GM18505 (cell line): ENCODE measurements at regions not wholly inside any gene's neighbourhood (a gene's known extent, or its start where the extent isn't known, plus 50 kb on each side); places are given as distances from the start of the nearest gene placed in this dataset.
"Not testable (repeated sequence)": the region's sequence is repeated elsewhere in the genome, so short reads cannot be mapped to it uniquely, and the experiment has no call there.

ENCODE experiments used
- ATAC-seq: cut with Tn5 transposase; IDR thresholded peaks from one replicate; pipeline ENCODE4 v1.9.1; 2021; ENCODE audit not compliant: unreplicated experiment

DNA sequence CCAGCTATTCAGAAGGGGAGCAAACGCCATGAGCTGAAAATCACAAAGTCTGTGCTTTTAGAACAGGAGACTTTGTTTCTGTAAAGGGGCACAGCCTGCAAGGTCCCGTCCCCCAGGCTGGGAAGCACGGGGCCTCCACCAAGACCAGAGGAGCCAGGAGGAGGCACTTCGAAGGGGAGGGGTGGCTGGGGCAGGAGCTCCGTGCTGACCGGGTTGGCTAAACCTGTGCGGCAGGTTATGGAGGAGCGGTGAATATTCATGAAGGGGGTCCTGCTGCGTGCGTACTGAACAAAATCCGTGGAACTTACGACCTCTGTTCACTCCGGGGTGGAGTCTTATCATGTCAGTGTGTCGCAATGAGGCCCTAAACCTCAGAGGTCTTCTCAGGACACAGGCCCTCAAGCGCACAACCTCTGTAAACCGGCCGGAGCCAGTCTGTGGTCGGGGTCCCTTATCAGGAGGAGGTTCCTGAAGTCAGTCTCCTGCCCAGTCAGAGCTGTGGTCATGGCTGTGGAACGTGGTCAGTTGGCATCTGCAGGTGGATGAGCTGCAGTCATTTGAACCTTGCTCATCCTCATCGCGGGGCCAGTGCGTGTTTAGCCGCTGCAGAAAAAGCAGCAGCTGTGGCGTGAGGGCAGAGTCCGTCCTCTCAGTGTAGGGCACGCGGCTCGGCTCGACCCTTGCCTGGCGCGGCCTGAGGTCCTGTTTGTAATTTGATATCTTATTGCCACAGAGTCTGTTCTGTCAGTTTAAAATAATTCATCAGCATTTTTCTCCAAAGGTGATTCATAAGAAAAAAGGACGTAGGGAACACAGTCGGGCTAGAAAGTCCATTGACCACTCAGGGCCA, 5507.7 kb upstream of the TPTE start:
- ATAC-seq, result not testable (repeated sequence)

- ATAC-seq, result not testable (repeated sequence)
These were observed 5506.2 kb upstream of the TPTE start for GRCh38 chr21:5015187-5015586.

DNA sequence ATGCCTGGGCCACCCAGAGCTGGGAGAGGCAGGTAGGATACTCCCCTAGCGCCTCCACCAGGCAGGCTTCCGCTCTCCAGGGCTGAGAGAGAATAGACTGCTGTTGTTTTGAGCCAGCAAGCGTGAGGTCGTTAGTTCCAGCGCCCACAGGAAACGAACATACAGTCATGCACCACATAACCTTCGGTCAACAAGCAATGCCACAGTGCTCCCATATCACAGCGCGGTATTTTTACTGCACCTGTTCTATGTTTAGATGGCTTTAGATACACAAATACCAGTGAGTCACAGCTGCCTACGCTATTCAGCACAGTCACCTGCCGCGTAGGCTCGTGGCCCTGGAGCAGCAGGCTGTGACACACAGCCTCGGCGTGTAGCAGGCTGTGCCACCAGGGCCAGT, 5502.3 kb upstream of the TPTE start:
- peak; percentile 45 for ATAC-seq

DNA sequence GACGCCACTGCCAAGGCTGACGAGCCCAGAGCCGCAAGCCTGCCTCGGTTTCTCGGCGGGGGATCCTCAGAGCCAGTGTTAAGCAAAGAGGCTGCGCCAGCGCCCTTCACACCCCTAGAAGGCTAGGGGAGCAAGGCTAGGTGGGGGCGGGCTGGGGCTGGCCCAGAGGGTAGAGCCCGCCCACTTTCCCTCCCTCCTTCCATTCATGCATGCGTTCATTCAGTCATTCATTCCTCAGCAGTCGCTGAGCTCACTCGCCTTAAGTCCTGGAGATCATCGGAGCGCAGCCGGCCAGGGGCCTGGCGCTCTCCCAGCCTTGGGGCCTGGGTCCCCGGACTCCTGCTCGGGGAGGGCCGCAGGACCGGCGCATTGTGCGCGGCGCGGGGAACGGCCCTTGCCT, 5499.6 kb upstream of the TPTE start:
- ATAC-seq, result not testable (repeated sequence)

GRCh38 chr21:5022254-5022653, 5499.1 kb upstream of the TPTE start:
- ATAC-seq, result not testable (repeated sequence)

DNA sequence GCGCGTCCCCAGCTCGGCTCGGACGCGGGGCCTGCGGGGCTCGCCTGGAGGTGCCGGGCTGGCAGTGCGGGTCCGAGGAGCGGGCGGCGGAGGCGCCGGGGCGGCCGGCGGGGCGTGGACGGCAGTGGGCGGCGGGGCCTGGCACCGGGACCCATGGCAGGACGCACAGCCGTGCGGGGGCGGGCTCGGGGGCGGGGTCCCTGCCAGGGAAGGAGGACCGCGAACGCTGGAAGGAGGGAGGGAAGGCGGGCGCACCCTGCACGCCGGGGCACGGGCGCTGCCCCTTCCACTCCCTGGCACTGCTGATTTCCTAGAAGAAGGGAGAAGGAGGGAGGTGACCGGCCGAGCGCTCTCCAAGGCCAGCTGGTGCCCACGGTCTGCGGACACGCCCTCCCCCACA, 5498.6 kb upstream of the TPTE start:
- ATAC-seq, result not testable (repeated sequence)

DNA sequence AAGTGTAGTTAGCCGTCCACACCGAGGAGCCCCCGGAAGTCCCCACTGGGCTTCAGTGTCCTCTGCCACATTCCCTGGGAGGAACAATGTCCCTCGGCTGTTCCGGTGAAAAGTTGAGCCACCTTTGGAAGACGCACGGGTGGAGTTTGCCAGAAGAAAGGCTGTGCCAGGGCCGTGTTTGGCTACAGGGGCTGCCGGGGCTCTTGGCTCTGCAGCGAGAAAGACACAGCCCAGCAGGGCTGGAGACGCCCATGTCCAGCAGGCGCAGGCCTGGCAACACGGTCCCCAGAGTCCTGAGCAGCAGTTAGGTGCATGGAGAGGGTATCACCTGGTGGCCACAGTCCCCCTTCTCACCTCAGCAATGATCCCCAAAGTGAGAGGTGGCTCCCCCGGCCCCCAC, 5486.2 kb upstream of the TPTE start:
- not testable (repeated sequence) for ATAC-seq

DNA sequence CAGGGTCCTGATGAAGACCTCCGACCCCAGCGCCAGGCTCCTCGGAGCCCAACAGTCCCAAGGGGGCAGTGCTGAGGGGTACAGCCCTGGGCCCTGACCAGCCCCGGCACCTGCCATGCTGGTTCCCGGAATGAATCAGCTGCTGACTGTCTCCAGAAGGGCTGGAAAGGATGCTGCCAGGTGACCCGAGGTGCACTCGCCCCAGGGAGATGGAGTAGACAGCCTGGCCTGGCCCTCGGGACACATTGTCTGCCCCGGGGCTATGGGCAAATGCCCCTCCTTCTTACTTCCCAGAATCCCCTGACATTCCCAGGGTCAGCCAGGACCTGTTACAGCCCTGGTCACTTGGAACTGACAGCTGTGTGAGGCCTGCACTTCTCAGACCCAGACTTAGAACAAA, 5485.8 kb upstream of the TPTE start:
- not testable (repeated sequence) for ATAC-seq

GRCh38 chr21:5037606-5038331, 5483.6 kb upstream of the TPTE start:
- ATAC-seq, result not testable (repeated sequence)

GRCh38 chr21:5039926-5040325, 5481.5 kb upstream of the TPTE start:
- ATAC-seq, result not testable (repeated sequence)

DNA sequence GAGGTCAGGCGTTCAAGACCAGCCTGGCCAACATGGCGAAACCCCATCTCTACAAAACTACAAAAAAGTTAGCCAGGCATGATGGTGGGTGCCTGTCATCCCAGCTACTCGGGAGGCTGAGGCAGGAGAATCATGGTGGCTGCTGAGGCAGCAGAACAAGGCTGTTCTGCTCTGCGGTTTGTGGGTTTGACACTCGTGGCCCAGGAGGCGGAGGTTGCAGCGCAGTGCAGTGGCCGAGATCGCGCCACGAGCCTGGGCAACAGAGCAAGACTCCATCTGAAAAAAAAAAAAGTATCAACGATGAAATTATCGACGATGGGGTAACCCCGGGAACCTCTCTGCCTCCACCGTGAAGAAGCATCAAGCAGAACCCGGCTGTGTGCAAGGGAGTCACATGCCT, 5478.8 kb upstream of the TPTE start:
- not testable (repeated sequence) for ATAC-seq

DNA sequence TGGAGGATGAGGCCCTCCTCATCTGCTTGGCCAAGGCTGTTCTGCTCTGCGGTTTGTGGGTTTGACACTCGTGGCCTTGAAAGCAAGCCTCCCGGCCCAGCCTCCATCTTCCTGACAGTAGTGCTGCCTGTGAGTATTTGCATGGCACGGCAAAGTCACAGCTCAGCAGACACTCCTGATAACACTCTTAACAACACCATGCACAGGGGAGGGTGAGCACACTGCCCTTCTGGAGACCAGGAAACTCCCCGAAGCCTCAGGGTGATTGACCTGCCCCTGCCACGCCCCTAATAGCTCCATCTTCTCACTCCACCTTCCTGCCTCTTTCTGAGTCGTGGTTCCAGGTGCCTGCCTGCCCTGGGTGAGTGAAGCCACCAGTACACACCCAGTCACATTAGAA, 5476.6 kb upstream of the TPTE start:
- ATAC-seq, result not testable (repeated sequence)

DNA sequence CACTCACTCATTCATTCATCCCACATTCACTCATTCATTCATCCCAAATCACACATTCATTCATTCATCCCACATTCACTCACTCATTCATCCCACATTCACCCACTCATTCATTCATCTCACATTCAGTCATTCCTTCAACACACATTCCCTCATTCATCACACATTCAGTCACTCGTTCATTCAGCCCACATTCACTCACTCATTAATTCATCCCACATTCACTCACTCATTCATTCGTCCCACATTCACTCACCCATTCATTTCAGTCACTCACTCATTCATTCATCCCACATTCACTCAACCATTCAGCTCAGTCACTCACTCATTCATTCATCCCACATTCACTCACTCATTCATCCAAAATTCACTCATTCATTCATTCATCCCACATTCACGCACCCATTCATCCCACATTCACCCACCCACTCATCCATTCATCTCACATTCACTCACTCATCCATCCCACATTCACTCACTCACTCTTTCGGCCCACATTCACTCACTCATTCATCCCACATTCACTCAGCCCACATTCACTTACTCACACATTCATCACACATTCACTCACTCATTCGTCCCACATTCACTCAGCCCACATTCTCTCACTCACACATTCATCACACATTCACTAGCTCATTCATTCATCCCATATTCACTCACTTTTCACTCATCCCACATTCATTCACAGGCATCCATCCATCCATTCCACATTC, 5469.9 kb upstream of the TPTE start:
- ATAC-seq, result not testable (repeated sequence)

DNA sequence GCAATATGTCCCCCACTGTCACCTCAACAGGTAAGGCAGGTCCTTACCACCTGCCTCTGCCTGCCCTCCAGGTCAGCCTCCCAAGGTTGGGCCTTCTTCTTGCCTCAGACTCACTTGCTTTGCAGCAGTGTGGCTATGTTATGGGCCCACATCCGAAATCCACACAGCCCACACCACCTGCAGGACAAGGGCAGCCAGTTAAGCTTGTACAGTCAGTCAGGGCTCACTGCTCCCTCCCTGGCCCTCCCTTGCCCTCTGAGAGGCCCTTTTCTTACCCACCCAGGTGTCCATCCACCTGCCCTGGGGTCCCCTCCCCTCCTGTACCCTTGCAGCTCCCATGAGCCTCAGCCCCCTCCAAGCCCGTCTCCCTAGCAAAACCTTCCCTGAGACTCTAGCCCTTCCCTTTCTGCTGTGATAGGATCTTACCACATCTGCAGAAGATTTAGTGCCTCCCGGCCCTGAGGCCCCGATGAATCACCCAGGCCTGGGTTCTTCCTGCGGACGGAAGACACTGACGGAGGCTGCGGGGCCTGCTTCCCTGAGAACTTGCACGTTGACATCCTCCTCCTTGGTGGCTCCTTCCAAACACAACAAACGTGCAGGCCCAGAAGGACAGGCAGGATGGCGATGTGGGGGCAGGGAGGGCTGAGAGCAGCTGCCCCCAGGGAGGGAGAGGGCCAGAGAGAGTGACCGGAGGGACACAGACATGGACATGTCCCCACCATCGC, 5466.2 kb upstream of the TPTE start:
- not testable (repeated sequence) for ATAC-seq

GRCh38 chr21:5055996-5056962, 5465.1 kb upstream of the TPTE start:
- ATAC-seq, result peak; percentile 57

- not testable (repeated sequence) for ATAC-seq
These were observed 5464.3 kb upstream of the TPTE start for GRCh38 chr21:5057077-5057476.

GRCh38 chr21:5060364-5061083, 5460.9 kb upstream of the TPTE start:
- ATAC-seq, result not testable (repeated sequence)

GRCh38 chr21:5064581-5065142, 5456.7 kb upstream of the TPTE start:
- ATAC-seq, result not testable (repeated sequence)
